SK-N-MC (cell line): ENCODE measurements at regions not wholly inside any gene's neighbourhood (a gene's known extent, or its start where the extent isn't known, plus 50 kb on each side); places are given as distances from the start of the nearest gene placed in this dataset.

Experiments used
- EZH2 ChIP-seq: fragments of 200-600 bp; sonication (generic); IDR thresholded peaks from one replicate; pipeline ENCODE4 v1.6.1; 2017; ENCODE audit warnings: antibody characterized with exemption
- POLR2AphosphoS5 ChIP-seq: IDR thresholded peaks from 2 replicates; pipeline ENCODE4 v1.6.1; 2012; ENCODE audit warnings: mild to moderate bottlenecking, low read depth, low read length, borderline replicate concordance

DNA sequence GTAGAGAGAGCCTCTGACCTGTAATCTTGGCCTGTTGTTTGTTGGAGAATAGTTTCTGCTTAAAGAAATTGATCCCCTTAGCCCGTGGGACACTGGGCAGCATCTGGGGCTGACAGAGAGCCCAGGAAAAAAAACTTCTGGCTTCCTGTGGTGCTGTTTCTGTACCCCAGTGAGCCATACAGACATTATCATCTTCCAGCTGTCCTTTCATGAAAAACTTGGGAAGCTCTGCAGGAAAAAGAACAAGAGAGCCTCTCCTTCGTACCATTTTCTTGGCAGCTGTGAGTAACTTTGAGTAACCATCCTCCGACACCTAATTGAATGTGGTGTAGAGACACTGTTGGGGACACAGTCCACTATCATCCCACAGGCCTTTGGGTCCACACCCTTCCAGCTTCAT, 333.0 kb downstream of the SHQ1 start:
- no peak for TF ChIP-seq EZH2
- TF ChIP-seq POLR2AphosphoS5: no peak
